ENCODE measurements at regions not wholly inside any gene's neighbourhood (a gene's known extent, or its start where the extent isn't known, plus 50 kb on each side); places are given as distances from the start of the nearest gene placed in this dataset.
A peak's percentile ranks its signal among the peaks of the same experiment; 100 is the strongest.

- TF ChIP-seq CTCF (conservative IDR thresholded peaks at IDR 0.05; ENCODE audit: low read depth, low read length) (no peak), BHLHE40 (IDR thresholded peaks at IDR 0.05; ENCODE audit: low read depth, low read length) (no peak), POLR2A (IDR thresholded peaks at IDR 0.05; ENCODE audit: low read depth, low read length) (no peak), USF2 (IDR thresholded peaks at IDR 0.05; ENCODE audit: low read depth, low read length) (no peak), MXI1 (IDR thresholded peaks at IDR 0.05; ENCODE audit: borderline replicate concordance, low read depth, low read length) (no peak), CEBPB (IDR thresholded peaks at IDR 0.05; ENCODE audit: low read depth, low read length) (peak; percentile 10; the same call in 1 of the 2 replicates), CHD1 (IDR thresholded peaks at IDR 0.05; ENCODE audit: low read depth, low read length) (no peak), FOS (IDR thresholded peaks at IDR 0.05; ENCODE audit: low read depth, low read length) (no peak)
Measured at GRCh38 chr14:87097015-87097414, 896.0 kb downstream of the GALC start.

All from IMR-90 (cell line).